ENCODE measurements at regions not wholly inside any gene's neighbourhood (a gene's known extent, or its start where the extent isn't known, plus 50 kb on each side); places are given as distances from the start of the nearest gene placed in this dataset.

GRCh38 chr14:53523226-53523625 lies 370.1 kb upstream of the DDHD1 start (continued):
- TF ChIP-seq CHD7 (IDR thresholded peaks at IDR 0.05; ENCODE audit: insufficient replicate concordance, low read length), result no peak

Measured in H1 (cell line).